NCI-H1092 (cell line): ENCODE measurements at regions not wholly inside any gene's neighbourhood (a gene's known extent, or its start where the extent isn't known, plus 50 kb on each side); places are given as distances from the start of the nearest gene placed in this dataset.
A peak's percentile ranks its signal among the peaks of the same experiment; 100 is the strongest.
"Not testable (repeated sequence)": the region's sequence is repeated elsewhere in the genome, so short reads cannot be mapped to it uniquely, and the experiment has no call there.

Experiments used
- DNase-seq: peaks from one replicate; lab custom pipeline; 2025; lab: John Stamatoyannopoulos, UW

- DNase-seq, result no peak
These were observed 227.1 kb downstream of the TOMM20 start for GRCh38 chr1:234901491-234902049.

- no peak for DNase-seq
These were observed 228.0 kb downstream of the TOMM20 start for GRCh38 chr1:234900595-234900994.

GRCh38 chr1:234899730-234900072, 228.9 kb downstream of the TOMM20 start:
- no peak for DNase-seq

- DNase-seq, result peak; percentile 48
These were observed 229.5 kb downstream of the TOMM20 start for GRCh38 chr1:234899041-234899729.

DNA sequence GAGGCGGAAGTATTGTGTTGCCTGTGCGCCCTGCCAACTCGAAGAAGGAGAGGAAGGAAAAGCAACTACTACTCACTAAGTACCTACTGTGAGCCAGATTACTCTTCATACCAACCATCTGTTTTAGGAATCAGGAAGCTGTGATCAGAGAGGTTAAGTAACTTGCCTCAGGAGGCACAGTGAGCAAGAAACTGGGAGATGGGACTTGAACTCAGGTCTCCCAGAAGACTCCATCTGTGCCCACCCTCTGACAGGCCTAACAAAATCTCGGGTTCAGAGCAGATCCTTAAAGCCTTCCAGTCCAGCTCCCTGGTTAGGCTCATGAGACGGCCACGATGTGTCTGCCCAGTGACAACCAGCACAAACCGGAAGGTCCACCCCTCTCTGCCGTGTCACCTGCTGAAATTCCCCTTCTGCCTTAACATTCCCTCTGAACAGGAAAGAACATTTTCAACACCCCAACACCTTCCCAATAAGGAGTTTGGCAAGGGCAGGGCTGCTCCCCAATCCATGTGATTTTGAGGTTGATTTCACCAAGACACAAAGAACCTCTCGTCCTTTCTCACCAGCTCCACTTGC, 230.1 kb downstream of the TOMM20 start:
- no peak for DNase-seq

DNA sequence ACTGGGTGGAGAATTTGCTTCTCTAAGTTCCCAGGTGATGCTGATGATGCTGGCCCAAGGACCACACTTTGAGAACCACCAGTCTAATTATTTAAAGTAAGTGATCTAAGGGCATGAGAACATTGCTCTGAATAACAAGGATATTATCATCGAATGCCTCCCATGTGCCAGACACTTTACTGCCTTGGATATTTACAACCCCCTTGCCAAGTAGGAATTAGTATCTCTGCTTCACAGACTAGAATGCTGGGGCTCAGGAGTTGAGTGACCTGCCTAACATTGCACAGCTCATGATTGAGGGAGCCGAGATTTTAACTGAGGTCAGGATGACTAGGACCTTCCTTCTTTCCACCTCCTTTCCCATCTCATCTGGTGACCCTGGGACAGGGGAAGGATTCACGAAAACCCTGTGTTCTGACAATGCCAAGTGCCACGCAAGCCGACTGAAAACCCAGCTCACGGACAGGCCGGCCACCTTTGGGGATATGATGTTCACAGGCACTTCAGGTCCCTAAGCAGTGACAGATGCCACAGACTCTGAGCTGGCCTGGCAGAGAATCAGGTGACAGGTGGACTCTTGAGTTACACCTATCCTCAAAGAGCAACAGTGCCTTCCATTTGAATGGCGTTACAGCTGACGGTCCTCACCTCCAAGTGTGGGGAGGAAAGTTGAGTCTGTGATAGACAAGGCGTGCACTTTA, 230.7 kb downstream of the TOMM20 start:
- no peak for DNase-seq

GRCh38 chr1:234897390-234897749, 231.3 kb downstream of the TOMM20 start:
- DNase-seq, result no peak

- DNase-seq, result no peak
These were observed 231.9 kb downstream of the TOMM20 start for GRCh38 chr1:234896477-234897389.

DNA sequence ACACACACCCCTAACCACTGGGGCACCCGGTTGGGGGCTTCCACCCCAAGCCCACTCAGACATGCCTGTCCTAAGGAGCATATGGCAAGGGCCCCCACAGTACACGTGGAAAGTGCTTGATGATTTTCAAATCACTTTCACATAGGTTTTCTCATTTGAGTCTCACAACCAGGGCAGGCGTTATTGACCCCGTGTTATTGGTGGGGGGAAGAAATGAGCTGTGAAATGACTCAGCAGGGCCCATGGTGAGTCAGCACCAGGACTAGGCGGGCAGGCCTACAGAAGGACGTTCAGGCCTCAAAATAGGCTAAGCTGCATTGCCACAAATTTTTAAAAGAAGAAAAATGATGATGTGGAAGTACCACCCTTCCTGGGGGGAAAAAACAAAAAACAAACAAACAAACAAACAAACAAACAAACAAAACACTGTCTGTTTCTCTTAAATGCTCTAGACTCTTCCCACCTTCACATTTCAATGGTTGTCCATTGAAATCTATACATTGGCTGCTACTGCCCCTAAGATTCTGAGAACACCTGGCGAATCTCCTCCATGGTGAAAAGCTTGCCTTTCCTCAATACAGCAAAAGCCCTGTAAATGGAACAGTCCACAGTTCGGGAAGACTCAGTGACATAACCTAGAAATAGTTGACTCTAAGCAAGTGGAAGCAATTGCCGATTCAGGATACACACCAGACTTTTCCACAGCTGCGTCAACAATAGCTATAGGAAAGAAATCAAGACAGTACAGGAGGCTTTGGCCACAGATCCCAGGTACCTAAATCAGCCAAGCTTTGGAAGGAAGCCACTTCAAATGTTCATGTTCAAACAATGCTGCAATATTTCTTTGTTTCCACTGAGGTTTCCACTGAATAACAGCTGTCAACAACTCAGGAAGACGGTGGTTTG, 234.7 kb downstream of the TOMM20 start:
- DNase-seq, result peak; percentile 74

DNA sequence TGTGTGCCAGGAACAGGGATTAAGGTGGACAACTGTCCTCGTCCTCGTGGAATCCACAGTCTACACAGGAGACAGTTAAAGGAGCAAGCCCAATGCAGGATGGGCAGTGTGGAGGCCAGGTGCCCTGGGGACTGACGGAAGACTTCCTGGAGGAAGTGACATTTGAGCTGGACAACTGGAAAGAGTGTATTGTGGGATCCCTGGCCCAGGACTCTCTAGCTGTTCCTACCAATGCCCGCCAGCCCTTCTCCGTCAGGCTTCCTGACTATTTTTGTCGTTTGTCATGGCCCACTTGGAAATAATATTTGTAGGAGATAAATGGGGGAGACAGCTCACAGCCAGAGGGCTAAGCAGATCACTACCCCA, 235.3 kb downstream of the TOMM20 start:
- no peak for DNase-seq

DNA sequence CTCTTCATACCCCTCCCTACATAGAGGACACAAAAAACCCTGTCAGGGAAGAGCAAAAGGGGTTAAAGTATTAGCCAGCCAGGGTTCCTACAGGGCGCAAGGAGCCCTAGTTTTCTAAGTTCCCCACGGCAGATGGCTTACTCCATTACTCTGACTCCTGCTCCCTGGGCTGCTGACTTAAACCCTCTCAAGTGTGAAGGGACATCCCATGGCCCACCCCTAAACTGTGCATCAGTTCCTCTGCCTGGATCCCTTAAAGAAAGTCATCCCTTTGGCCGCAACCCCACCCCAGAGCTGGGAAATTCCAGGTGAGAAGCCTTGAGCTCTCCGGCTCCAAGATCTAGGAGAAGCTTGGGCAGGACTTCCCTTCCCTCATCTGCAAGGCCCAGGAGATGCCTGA, 236.0 kb downstream of the TOMM20 start:
- DNase-seq, result no peak

DNA sequence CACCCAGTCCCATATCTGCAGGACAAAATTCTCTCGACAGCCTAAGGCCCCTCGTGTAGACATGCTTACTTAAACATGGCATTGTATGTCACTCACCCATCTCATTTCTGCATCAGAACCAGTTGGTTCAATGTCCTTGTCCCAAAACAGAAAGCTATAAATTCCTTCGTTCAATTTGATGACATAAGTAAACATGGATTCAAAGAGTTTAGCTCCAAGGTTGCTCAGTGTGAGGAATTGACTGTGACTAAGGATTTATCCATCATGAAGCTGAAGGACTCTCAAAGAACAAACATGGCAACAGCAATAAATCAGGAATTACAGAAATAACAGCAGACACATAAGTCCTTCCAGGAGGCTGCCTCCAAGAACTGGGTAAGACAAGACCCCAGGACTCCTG, 237.2 kb downstream of the TOMM20 start:
- no peak for DNase-seq

- DNase-seq, result no peak
These were observed 239.0 kb downstream of the TOMM20 start for GRCh38 chr1:234889643-234890042.

GRCh38 chr1:234888247-234888646, 240.4 kb downstream of the TOMM20 start:
- not testable (repeated sequence) for DNase-seq

GRCh38 chr1:234887016-234887900, 241.4 kb downstream of the TOMM20 start:
- DNase-seq, result no peak

DNA sequence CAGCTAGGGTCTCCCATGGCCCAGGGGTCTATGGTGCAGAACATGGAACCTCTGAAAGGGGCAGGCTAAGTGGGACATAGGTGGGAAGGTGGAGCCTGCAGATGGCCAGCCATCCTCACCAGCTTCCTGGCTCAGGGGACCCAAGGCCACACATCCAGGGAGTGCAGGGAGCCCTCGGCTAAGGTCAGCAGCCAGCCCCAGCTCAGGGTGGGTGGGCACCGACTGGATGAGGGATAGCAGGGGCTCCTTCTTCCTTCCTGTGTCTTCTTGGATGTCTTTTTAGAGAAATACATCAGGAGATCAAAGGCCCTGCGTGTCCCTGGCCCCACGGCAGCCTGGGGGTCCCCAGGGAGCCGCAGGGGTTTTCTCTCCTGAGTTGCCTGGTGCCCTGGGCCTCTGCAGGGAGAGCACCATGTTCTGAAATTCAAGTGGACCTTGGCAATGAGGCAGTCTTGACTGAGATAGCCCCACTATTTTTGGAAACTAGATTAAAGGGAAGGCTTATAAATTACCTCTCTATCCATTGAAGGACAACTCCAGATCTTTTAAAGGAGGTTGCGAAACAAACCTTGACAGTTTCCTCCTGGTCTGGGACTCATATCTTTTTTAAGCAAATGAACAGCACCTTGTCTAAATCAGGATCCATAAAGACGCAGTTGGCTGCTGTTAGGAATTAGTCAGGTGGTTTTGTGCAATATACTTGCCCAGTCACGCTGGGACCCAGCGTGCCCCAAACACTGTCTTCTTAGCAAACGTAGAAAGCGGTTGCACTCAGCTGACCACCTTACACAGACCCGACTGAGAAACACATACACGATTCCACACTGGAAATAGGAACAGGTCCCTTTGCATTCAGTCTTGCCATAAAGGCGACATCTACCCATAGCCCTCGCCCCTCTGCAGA, 242.3 kb downstream of the TOMM20 start:
- no peak for DNase-seq

DNA sequence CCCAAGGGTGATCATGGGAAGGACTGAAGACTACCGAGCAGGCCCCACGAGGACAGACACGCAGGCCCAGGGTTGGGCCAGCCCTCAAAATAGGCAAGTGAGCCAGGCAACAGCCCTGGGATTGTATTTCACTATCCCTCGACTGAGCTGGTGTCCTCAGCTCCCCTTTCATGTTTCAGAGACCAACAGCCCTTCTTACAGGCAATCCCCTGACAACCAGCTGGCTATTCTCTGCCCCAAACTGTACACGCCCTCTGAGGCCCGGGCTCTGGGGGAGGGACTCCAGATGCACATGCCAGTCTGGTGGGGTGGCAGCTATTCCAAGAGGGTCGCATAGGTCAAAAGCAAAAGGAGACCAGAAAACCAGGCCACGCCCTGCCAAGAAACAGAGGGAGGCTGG, 243.0 kb downstream of the TOMM20 start:
- no peak for DNase-seq

GRCh38 chr1:234884701-234885100, 243.9 kb downstream of the TOMM20 start:
- DNase-seq, result no peak

DNA sequence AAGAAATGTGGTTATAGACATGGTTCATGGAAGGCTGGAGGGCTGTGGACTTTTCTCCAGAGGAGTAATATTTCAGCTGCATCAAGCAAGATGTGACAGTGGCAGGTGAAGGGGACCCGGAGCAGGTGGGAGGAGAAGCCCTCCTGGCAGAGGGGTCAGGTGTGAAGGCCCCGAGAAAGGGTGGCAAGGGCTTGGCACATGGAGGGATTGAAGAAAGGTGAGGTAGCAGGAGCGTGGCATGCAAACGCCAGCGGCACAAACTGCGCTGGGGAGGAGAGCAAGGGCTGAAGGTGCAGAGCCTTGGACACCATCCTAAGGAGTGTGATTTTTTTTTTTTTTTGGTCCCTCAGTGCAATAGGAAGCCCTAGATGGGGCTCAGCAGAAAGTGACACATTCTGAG, 244.6 kb downstream of the TOMM20 start:
- no peak for DNase-seq
